ENCODE measurements at regions not wholly inside any gene's neighbourhood (a gene's known extent, or its start where the extent isn't known, plus 50 kb on each side); places are given as distances from the start of the nearest gene placed in this dataset.

GRCh38 chrX:7568130-7568529 lies 274.8 kb upstream of the VCX start:
- TF ChIP-seq YY1 (IDR thresholded peaks at IDR 0.05; ENCODE audit: insufficient read depth, insufficient read length) (no peak), ZNF274 (IDR thresholded peaks at IDR 0.05; ENCODE audit: low read depth, low read length) (no peak), SUZ12 (IDR thresholded peaks at IDR 0.05; ENCODE audit: extremely low read depth, insufficient read depth, insufficient read length) (no peak)
